HEK293 (cell line): ENCODE measurements at regions not wholly inside any gene's neighbourhood (a gene's known extent, or its start where the extent isn't known, plus 50 kb on each side); places are given as distances from the start of the nearest gene placed in this dataset.

Experiments
- CTCF ChIA-PET: fragments of 350-600 bp; formaldehyde crosslinking; extraction: SDS; loops from one replicate; lab custom pipeline; 2021; ENCODE audit warnings: antibody characterized with exemption; lab: Yijun Ruan, JAX
- POLR2A ChIA-PET: fragments of 300-600 bp; formaldehyde crosslinking; extraction: SDS; loops from one replicate; lab custom pipeline; 2020; ENCODE audit warnings: antibody characterized with exemption, inconsistent platforms; lab: Yijun Ruan, JAX
- H3K27ac ChIP-seq: fragments of 200-500 bp; sonication (Bioruptor generic); 2 replicates; pipeline ENCODE4 v1.5.1; 2014; ENCODE audit warnings: low read depth, low read length, control low read depth, inconsistent platforms; ENCODE audit errors: extremely low read depth
- H3K36me3 ChIP-seq, 2 experiments: fragments of 200-500 bp in 1 of 2; sonication (Bioruptor generic) in 1 of 2; 1 replicate in 1 of 2; 2 replicates in 1 of 2; pipeline ENCODE4 v1.5.1; 2014 to 2017; ENCODE audit warnings: inconsistent platforms in 2 of 2, low read length in 2 of 2; ENCODE audit not compliant: control insufficient read depth in 2 of 2, insufficient read depth in 1 of 2
- H3K4me1 ChIP-seq: fragments of 200-500 bp; sonication (Bioruptor generic); 2 replicates; pipeline ENCODE4 v1.5.1; 2014; ENCODE audit warnings: mild to moderate bottlenecking, low read length, inconsistent platforms; ENCODE audit not compliant: control insufficient read depth, insufficient read depth
- H3K4me3 ChIP-seq: 2 replicates; pipeline ENCODE4 v1.5.1; 2011; ENCODE audit warnings: low read depth, mild to moderate bottlenecking, control low read depth, low read length, moderate library complexity
- H3K9me3 ChIP-seq: fragments of 200-500 bp; sonication (Bioruptor generic); 2 replicates; pipeline ENCODE4 v1.5.1; 2014; ENCODE audit warnings: low read depth, low read length, inconsistent platforms; ENCODE audit not compliant: control insufficient read depth, insufficient read depth
- HOXA7 ChIP-seq: sonication (generic); formaldehyde crosslinking; IDR thresholded peaks from 2 replicates; pipeline ENCODE4 v1.8.1; 2022; ENCODE audit warnings: missing genetic modification reagents, borderline replicate concordance
- REPIN1 ChIP-seq: fragments of 450-650 bp; formaldehyde crosslinking; IDR thresholded peaks from 2 replicates; pipeline ENCODE4 v1.5.1; 2017; ENCODE audit warnings: missing biosample characterization, missing genetic modification characterization, low read depth
- ZBTB8A ChIP-seq: fragments of 450-650 bp; formaldehyde crosslinking; IDR thresholded peaks from 2 replicates; pipeline ENCODE4 v1.5.1; 2016; ENCODE audit warnings: missing biosample characterization, missing genetic modification characterization
- ZNF112 ChIP-seq: fragments of 450-650 bp; formaldehyde crosslinking; IDR thresholded peaks from 2 replicates; pipeline ENCODE4 v1.5.0; 2017; ENCODE audit warnings: missing biosample characterization, missing genetic modification characterization
- ZNF138 ChIP-seq: fragments of 450-650 bp; formaldehyde crosslinking; IDR thresholded peaks from 2 replicates; pipeline ENCODE4 v1.5.1; 2016; ENCODE audit warnings: missing biosample characterization, missing genetic modification characterization, borderline replicate concordance
- ZNF140 ChIP-seq: fragments of 450-650 bp; formaldehyde crosslinking; IDR thresholded peaks from 2 replicates; pipeline ENCODE4 v1.5.1; 2016; ENCODE audit warnings: missing biosample characterization, missing genetic modification characterization
- ZNF169 ChIP-seq: fragments of 450-650 bp; formaldehyde crosslinking; IDR thresholded peaks from 2 replicates; pipeline ENCODE4 v1.5.1; 2016; ENCODE audit warnings: missing biosample characterization, missing genetic modification characterization
- ZNF174 ChIP-seq: fragments of 450-650 bp; formaldehyde crosslinking; IDR thresholded peaks from 2 replicates; pipeline ENCODE4 v1.5.0; 2017; ENCODE audit warnings: missing biosample characterization, mild to moderate bottlenecking, missing genetic modification characterization
- ZNF221 ChIP-seq: fragments of 450-650 bp; formaldehyde crosslinking; IDR thresholded peaks from 2 replicates; pipeline ENCODE4 v1.5.1; 2017; ENCODE audit warnings: missing biosample characterization, missing genetic modification characterization, borderline replicate concordance
- ZNF302 ChIP-seq: fragments of 450-650 bp; formaldehyde crosslinking; IDR thresholded peaks from 2 replicates; pipeline ENCODE4 v1.5.1; 2016; ENCODE audit warnings: missing biosample characterization, missing genetic modification characterization, low read depth
- ZNF311 ChIP-seq: fragments of 450-650 bp; formaldehyde crosslinking; IDR thresholded peaks from 2 replicates; pipeline ENCODE4 v1.5.1; 2017; ENCODE audit warnings: missing biosample characterization, missing genetic modification characterization, borderline replicate concordance
- ZNF366 ChIP-seq: fragments of 450-650 bp; formaldehyde crosslinking; conservative IDR thresholded peaks from 2 replicates; pipeline ENCODE4 v1.5.1; 2016; ENCODE audit warnings: missing biosample characterization, missing genetic modification characterization
- ZNF473 ChIP-seq: fragments of 450-650 bp; formaldehyde crosslinking; IDR thresholded peaks from 2 replicates; pipeline ENCODE4 v1.5.1; 2017; ENCODE audit warnings: missing biosample characterization, missing genetic modification characterization
- ZNF521 ChIP-seq: fragments of 450-650 bp; formaldehyde crosslinking; IDR thresholded peaks from 2 replicates; pipeline ENCODE4 v1.5.1; 2017; ENCODE audit warnings: missing biosample characterization, mild to moderate bottlenecking, missing genetic modification characterization
- ZNF571 ChIP-seq: fragments of 450-650 bp; formaldehyde crosslinking; IDR thresholded peaks from 2 replicates; pipeline ENCODE4 v1.5.0; 2017; ENCODE audit warnings: missing biosample characterization, missing genetic modification characterization
- ZNF610 ChIP-seq: fragments of 450-650 bp; formaldehyde crosslinking; IDR thresholded peaks from 2 replicates; pipeline ENCODE4 v1.5.1; 2016; ENCODE audit warnings: missing biosample characterization, missing genetic modification characterization, borderline replicate concordance
- TF ChIP-seq, protein P1 (sequence below): fragments of 450-650 bp; formaldehyde crosslinking; IDR thresholded peaks from 2 replicates; pipeline ENCODE4 v1.5.1; 2016; ENCODE audit warnings: missing biosample characterization, missing genetic modification characterization, borderline replicate concordance
- TF ChIP-seq, protein P2 (sequence below): fragments of 450-650 bp; formaldehyde crosslinking; IDR thresholded peaks from 2 replicates; pipeline ENCODE4 v1.5.1; 2016; ENCODE audit warnings: missing biosample characterization, missing genetic modification characterization, low read depth
- TF ChIP-seq, protein P3 (sequence below): fragments of 450-650 bp; formaldehyde crosslinking; IDR thresholded peaks from 2 replicates; pipeline ENCODE4 v1.5.1; 2016; ENCODE audit warnings: missing biosample characterization, missing genetic modification characterization
- TF ChIP-seq, protein P4 (sequence below): fragments of 450-650 bp; formaldehyde crosslinking; IDR thresholded peaks from 2 replicates; pipeline ENCODE4 v1.5.1; 2016; ENCODE audit warnings: missing biosample characterization, missing genetic modification characterization

DNA sequence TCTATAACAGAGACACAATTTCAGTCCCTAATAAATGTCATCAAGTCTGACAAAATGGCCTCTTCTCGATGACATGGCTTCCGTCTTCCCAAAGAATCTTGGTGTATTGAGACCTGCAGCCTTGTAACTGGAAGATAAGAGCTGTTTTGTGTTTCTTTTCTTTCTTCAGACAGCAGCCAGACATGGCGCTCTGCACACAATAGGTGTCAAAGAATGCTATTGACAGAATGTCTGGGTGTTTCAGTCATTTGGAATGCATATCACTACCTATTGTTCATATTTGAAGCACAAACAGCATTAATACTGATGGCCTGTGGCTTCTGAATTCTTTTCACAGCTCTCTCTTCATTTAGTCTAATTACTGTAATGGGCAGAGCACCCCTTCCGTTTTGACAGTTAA lies 344.8 kb downstream of the RPRM start (continued):
- TF ChIP-seq ZNF140 (tag by site-specific recombination) (no peak), ZNF571 (no peak)
- TF ChIP-seq, all 188 proteins: peak for 0

DNA sequence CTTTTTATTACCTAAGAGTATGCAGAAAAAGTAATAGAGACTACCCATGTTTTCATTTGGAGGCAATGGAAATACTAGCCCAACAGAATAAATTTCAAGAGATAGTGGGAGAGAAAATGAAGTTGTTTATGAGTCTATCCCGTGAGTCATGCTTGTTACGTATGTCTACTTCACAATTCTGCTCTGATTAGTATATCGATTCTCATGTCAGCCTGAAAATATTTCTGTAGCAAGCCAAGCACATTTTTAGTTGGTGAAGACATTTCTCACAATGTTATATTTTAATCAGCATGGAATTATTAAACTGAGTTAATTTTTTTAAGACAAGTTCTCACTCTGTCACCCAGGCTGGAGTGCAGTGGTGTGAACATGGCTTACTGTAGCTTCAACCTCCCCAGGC lies 346.1 kb downstream of the RPRM start:
- CTCF ChIA-PET: interaction anchor here (1.5 kb wide), 1 partner anchor 207 kb away, joined by 5 read pairs; no protein-coding TSS in a partner anchor
- TF ChIP-seq ZNF221 (tag by site-specific recombination): no peak
- TF ChIP-seq, protein P1, sequence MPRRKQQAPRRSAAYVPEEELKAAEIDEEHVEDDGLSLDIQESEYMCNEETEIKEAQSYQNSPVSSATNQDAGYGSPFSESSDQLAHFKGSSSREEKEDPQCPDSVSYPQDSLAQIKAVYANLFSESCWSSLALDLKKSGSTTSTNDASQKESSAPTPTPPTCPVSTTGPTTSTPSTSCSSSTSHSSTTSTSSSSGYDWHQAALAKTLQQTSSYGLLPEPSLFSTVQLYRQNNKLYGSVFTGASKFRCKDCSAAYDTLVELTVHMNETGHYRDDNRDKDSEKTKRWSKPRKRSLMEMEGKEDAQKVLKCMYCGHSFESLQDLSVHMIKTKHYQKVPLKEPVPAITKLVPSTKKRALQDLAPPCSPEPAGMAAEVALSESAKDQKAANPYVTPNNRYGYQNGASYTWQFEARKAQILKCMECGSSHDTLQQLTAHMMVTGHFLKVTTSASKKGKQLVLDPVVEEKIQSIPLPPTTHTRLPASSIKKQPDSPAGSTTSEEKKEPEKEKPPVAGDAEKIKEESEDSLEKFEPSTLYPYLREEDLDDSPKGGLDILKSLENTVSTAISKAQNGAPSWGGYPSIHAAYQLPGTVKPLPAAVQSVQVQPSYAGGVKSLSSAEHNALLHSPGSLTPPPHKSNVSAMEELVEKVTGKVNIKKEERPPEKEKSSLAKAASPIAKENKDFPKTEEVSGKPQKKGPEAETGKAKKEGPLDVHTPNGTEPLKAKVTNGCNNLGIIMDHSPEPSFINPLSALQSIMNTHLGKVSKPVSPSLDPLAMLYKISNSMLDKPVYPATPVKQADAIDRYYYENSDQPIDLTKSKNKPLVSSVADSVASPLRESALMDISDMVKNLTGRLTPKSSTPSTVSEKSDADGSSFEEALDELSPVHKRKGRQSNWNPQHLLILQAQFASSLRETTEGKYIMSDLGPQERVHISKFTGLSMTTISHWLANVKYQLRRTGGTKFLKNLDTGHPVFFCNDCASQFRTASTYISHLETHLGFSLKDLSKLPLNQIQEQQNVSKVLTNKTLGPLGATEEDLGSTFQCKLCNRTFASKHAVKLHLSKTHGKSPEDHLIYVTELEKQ (tag by site-specific recombination): no peak
- no peak for TF ChIP-seq ZNF169 (tag by site-specific recombination)
- TF ChIP-seq ZNF610 (tag by site-specific recombination): no peak
- no peak for TF ChIP-seq ZNF473 (tag by site-specific recombination)
- TF ChIP-seq ZNF366: no peak
- TF ChIP-seq REPIN1 (tag by site-specific recombination): no peak
- TF ChIP-seq ZNF112 (tag by site-specific recombination): no peak
- TF ChIP-seq ZNF138 (tag by site-specific recombination): no peak
- TF ChIP-seq, protein P2, sequence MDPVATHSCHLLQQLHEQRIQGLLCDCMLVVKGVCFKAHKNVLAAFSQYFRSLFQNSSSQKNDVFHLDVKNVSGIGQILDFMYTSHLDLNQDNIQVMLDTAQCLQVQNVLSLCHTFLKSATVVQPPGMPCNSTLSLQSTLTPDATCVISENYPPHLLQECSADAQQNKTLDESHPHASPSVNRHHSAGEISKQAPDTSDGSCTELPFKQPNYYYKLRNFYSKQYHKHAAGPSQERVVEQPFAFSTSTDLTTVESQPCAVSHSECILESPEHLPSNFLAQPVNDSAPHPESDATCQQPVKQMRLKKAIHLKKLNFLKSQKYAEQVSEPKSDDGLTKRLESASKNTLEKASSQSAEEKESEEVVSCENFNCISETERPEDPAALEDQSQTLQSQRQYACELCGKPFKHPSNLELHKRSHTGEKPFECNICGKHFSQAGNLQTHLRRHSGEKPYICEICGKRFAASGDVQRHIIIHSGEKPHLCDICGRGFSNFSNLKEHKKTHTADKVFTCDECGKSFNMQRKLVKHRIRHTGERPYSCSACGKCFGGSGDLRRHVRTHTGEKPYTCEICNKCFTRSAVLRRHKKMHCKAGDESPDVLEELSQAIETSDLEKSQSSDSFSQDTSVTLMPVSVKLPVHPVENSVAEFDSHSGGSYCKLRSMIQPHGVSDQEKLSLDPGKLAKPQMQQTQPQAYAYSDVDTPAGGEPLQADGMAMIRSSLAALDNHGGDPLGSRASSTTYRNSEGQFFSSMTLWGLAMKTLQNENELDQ (tag by site-specific recombination): no peak
- no peak for TF ChIP-seq ZNF311 (tag by site-specific recombination)
- TF ChIP-seq, protein P3, sequence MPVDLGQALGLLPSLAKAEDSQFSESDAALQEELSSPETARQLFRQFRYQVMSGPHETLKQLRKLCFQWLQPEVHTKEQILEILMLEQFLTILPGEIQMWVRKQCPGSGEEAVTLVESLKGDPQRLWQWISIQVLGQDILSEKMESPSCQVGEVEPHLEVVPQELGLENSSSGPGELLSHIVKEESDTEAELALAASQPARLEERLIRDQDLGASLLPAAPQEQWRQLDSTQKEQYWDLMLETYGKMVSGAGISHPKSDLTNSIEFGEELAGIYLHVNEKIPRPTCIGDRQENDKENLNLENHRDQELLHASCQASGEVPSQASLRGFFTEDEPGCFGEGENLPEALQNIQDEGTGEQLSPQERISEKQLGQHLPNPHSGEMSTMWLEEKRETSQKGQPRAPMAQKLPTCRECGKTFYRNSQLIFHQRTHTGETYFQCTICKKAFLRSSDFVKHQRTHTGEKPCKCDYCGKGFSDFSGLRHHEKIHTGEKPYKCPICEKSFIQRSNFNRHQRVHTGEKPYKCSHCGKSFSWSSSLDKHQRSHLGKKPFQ: no peak
- no peak for TF ChIP-seq ZBTB8A
- TF ChIP-seq ZNF521 (tag by site-specific recombination): no peak
- TF ChIP-seq ZNF174 (tag by site-specific recombination): no peak
- TF ChIP-seq ZNF302 (tag by site-specific recombination): no peak
- TF ChIP-seq, protein P4, sequence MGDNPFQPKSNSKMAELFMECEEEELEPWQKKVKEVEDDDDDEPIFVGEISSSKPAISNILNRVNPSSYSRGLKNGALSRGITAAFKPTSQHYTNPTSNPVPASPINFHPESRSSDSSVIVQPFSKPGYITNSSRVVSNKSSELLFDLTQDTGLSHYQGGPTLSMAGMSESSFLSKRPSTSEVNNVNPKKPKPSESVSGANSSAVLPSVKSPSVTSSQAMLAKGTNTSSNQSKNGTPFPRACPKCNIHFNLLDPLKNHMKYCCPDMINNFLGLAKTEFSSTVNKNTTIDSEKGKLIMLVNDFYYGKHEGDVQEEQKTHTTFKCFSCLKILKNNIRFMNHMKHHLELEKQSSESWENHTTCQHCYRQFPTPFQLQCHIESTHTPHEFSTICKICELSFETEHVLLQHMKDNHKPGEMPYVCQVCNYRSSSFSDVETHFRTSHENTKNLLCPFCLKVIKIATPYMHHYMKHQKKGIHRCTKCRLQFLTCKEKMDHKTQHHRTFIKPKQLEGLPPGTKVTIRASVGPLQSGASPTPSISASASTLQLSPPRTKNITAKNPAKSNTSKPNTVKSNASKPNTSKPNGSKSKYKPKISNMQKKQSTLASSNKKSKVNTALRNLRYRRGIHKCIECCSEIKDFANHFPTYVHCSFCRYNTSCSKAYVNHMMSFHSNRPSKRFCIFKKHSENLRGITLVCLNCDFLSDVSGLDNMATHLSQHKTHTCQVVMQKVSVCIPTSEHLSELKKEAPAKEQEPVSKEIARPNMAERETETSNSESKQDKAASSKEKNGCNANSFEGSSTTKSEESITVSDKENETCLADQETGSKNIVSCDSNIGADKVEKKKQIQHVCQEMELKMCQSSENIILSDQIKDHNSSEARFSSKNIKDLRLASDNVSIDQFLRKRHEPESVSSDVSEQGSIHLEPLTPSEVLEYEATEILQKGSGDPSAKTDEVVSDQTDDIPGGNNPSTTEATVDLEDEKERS (tag by site-specific recombination): no peak
- no peak for TF ChIP-seq HOXA7
- Histone ChIP-seq H3K4me3 (no peak overlapping the region), H3K4me1 (no peaks in the 10 kb centered on the region), H3K36me3 (no peaks in the 10 kb centered on the region), H3K9me3 (no peaks in the 10 kb centered on the region), H3K27ac (no peak overlapping the region)
- POLR2A ChIA-PET: no interaction called here
